HG02970 (cell line): ENCODE measurements at regions not wholly inside any gene's neighbourhood (a gene's known extent, or its start where the extent isn't known, plus 50 kb on each side); places are given as distances from the start of the nearest gene placed in this dataset.
"Not testable (repeated sequence)": the region's sequence is repeated elsewhere in the genome, so short reads cannot be mapped to it uniquely, and the experiment has no call there.

Source experiments
- ATAC-seq: cut with Tn5 transposase; IDR thresholded peaks from one replicate; pipeline ENCODE4 v1.9.1; 2021; ENCODE audit warnings: mild to moderate bottlenecking, moderate library complexity, moderate number of reproducible peaks; ENCODE audit not compliant: unreplicated experiment, low FRiP score

DNA sequence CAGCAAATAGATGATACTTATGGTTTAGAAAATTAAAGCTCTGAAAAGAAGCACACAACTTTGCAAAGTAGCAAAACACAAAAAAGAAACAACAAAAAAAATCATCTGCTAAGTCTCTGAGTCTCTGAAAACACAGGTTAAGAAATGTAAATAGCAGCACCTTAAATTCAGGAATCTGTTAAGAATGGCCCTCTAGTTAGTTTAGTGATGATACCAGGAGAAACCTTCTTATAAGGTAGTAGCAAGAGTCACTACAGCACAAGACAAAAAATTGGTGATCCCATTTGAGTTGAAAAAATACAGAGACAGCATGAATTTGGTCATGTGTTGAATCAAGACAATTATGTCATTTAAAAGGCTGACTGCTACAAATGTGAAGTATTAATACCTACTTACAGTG, 308.2 kb upstream of the ADGRL3 start:
- ATAC-seq, result no peak

DNA sequence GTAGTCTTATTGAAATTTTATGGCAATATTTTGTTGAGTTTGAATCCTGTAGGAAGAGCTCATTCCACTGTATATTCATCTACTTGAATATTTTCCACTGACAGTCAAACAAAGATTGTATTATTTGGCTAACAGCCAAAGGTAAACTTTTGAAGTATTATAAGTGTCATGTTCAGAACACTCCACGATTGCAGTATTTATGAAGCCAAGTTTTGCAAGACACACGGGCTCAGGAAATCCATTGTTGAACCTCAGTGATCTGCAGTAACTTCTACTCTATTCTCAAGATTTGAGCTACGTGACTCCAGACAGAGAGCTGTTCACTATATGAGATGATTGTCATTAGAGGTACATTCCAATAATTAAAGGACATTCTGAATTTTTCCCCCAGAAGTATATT, 302.7 kb upstream of the ADGRL3 start:
- no peak for ATAC-seq

DNA sequence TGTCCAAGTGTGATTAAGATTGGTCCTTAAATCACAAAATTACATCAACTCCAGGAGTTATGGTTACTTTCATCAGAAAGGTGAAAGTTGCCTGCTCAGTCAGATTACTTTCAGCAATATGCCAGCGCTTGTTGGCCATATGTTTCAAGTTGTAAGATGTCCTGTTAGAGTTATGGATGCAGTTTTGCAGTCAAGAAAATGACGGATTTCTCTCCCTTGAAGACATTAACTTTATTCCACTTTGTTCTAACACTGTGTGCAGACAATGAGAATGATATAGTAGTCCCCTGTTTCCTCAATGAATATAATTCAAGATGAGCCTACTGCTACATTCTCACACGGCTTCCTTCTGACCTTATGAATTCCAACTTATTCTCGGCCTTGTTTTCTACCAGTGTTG, 295.0 kb upstream of the ADGRL3 start:
- ATAC-seq, result no peak

DNA sequence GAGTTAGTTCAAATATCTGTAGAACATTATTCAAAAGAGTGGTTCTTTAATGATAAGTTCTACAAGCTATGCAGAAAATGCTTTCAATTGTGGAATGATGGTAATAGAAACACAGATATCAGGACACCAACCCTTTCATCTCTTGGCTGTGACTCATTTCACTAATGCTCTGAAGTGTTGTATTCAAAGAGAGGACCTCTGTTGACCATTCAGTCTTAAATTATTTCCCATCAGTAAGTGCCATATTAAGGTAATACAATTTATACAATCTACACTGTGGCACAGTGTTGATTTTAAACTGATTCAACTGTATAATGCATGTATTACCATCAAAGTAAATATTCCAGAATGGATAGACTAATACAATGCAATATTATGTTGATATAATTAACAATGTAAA, 289.0 kb upstream of the ADGRL3 start:
- ATAC-seq, result no peak

DNA sequence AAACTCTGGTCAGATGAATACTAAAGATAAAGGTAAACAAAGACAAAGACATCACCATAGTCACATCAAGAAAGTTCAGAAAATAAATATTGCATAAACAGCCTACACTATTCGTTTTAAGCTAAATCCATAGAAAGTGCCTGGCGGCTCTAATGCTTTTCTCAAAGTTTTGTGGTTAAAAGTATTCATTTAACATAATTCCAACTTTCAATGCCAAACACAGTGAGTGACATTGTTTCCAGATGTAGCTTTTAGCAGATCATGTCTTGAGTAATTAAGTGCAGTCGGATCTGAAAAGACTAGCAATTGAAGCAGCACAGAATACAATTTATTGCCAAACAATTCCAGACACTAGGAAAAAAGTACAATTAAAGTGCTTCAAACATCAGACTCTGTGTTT, 287.1 kb upstream of the ADGRL3 start:
- ATAC-seq, result no peak

DNA sequence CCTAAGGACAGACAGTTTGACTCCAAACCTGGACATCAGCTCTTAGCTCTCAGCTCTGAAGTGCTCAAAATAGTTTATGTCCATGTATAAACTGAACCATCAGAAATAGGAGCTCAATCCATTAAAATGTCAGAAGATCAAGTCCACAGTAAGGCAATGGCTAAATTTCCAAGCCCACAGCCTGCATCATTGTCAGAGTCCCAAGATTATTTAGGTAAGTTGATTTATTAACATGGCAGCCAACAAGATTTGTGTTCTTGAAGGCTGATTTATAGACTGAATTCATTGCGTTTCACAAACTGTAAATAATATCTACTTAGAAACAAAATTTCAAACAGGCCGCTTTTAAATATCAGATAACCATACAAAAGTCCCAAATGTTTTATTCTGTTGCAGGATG, 286.5 kb upstream of the ADGRL3 start:
- no peak for ATAC-seq

DNA sequence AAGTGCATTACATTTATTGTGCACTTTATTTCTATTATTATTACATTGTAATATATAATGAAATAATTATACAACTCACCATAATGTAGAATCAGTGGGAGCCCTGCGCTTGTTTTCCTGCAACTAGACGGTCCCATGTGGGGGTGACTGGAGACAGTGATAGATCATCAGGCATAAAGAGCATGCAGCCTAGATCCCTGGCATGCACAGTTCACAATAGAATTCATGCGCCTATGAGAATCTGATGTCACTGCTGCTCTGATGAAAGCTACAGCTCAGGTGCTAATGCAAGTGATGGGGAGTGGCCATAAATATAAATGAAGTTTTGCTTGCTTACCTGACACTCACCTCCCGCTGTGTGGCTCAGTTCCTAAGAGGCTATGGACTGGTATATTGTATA, 278.4 kb upstream of the ADGRL3 start:
- ATAC-seq, result not testable (repeated sequence)

DNA sequence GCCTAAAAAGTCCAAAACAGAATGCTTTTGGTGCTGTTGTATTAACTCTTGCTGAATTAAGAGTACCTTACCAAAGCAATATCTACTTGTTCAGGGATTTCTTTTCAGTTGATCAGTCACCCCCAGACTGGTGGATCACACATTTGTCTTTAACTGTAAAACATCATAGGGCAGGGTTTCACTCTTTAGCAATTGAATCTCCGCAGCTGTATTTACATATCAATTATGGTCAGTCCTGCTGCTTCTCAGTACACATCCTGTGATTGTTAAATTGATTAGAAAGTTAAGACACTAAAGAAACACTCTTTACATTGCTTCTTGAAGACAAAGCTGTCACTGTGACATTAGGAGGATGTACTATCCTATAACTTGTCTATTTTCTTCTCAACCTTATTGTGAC, 277.1 kb upstream of the ADGRL3 start:
- no peak for ATAC-seq

DNA sequence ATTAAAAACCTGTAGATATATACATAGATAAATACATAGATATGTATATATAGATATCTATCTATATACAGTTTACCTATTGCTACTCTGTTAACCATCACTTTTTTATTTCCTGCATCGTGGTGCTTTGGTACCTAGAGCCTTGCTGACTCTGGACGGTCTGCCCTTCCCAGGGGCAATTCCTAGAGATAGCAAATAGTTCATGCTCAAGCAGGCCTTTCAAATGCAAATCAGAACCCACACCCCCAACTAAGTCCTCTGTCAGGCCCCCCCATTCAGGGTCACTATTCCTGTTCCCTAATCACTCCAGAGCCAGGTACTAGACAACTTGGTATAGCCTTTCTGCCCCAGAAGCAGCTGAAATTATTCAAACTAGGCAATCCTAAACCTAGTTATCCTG, 273.5 kb upstream of the ADGRL3 start:
- no peak for ATAC-seq

DNA sequence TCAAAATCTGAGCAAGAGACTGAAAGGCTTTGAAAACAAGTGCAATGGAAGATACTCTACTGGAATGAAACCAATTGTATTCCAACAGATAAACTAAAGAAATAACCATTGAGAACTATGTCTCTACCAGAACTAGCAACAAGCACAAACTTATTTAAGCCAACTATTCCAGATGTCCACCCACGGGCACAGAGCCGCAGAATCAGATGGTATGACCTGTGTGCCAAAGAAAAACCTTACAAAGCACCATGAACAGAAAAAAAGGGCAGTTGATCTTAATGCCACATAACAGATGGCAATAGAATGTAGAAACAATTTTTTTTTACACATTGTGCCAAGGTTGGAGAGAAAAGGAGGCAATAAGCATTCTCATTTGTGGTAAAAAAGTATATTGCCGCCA, 269.3 kb upstream of the ADGRL3 start:
- ATAC-seq, result no peak

DNA sequence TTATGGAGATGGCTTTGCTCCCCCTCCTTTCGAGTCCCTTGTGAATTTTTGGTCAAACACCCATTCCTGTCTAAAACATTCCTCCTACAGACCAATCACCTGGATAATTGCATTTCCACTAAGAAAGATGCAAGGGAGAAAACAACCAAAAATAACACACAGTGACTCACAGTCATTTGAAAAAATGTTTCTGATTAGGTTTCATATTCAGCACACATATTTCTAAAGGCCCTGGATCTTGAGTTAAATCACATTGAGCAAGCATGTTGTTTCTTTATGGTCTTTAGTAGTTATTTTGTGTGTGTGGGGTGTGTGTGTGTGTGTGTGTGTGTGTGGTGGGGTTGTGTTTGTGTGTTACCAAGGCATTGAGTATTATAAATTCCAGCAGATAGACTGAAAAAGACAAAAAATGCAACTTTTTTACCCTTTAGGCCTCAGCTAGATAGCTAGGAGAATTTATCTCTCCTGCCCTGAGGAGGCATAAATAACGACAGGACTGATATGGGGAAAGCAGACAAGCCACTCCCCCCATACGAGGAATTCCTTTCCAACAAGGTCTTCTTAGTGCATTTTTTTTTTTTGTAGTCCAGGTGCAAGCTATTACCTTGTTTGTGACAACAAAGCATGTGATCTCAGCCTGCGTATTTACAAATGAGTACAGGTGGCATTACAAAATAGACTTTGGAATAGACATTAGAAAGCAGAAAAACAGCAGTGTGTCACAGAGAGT, 265.4 kb upstream of the ADGRL3 start:
- ATAC-seq, result no peak

DNA sequence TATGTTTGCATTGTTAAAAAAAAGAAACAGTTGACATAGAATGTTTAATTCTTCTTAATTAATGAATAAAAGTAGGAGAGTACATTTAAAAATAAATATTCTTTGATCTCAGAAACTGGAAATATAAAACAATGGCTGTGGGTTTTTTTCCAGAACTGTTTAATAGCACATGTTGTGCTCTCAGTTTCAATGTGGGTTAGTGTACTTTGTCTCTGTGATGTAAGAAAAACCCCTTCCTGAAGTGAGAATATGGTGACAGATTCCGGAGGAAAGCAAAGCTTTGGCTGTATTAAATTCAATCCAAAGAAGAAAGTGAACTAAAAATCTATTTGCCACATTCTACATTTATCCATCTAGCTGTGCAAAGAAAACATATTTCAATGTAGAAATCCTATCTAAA, 261.9 kb upstream of the ADGRL3 start:
- no peak for ATAC-seq

DNA sequence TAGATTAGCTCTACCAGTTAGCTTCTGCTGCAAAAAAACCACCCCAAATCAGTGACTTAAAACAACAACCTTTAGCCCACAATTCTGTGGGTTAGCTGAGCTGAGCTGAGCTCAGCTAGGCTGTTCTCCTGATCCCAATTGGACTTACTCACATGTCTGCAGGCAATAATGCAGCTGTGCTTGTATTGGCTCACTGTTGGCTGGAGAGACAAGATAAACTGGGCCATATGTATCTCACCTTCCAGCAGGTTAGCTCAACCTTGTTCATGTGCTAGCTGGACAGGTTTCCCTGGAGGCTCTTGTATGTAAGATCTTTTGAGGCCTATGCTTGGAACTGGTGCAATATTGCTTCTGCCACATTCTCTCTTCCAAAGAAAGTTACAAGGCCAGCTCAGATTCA, 261.5 kb upstream of the ADGRL3 start:
- no peak for ATAC-seq

DNA sequence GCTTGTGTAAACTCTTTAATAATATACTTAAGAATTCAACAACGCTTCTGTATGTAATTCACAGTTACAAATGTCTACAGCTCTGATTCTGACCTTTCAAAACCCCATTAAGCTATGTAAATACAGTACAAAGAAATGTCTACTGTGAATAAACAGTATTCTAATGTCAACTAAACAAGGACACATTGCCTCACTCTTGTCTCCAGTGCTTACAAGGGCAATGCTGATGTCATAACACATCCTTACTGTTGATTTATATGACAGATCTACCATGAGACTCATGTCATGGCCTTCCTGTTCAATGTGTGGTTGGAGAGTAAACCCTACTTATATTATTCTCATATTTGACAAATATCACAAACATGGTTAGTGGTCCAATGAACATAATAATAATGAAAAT, 256.1 kb upstream of the ADGRL3 start:
- no peak for ATAC-seq

DNA sequence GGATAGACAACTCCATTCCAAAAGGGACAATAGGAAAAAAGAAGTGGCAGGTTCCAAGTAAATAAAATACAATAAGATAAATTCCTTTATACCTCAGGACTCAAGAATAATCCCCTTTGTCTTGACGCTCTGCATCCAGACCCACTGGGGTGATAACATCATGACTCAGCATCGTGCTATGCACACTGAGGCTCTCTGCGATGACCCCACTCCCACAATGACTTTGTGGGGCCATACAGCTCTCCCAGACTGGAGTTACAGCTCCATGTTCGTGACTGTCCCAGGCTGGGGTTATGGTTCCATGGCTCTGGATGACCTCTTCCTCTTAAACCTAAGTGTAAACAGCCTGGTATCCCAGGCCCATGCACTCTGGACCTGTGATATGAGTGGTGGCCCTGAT, 254.5 kb upstream of the ADGRL3 start:
- no peak for ATAC-seq

DNA sequence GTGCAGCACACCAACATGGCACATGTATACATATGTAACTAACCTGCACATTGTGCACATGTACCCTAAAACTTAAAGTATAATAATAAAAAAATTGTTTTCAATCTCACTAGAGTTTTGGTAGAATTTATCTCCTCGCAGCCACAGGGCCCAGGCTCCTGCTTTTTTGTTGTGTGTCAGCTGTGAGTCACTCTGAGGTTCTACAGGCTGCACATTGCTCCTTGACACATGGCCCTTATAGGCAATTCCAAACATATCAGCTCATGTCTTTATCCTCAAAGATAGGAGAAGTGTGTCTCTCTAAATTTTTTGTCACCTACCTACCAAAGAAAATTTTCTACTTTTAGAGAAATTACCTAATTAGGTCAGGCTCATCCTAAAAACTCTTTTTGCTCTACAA, 252.1 kb upstream of the ADGRL3 start:
- no peak for ATAC-seq

DNA sequence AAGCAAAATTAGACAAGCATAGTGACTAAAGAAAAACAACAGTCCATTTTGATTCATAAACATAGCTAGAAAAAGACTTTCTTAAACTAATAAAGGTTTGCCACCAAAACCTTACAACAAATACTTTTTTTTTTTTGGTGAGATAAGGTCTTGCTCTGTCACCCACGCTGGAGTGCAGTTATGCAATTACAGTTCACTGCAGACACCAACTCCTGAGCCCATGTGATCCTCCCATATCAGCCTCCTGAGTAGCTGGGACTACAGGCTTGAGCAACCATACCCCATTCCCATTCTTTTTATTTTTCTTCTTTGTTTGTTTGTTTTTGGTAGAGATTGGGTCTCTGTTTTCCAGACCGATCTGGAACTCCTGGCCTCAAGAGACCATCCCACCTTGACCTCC, 247.2 kb upstream of the ADGRL3 start:
- no peak for ATAC-seq

DNA sequence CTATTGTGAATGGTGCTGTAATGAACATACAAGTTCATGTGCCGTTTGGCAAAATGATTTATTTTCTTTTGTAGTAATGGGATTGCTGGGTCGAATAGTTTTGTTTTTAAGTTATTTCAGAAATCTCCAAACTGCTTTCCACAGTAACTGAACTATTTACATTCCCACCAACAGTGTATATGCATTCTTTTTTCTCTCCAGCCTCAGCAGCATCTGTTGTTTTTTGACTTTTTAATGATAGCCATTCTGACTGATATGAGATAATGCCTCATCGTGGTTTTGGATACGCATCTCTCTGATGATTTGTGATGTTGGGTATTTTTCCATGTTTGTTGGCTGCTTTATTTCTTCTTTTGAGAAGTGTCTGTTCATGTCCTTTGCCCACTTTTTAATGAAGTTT, 246.3 kb upstream of the ADGRL3 start:
- no peak for ATAC-seq

DNA sequence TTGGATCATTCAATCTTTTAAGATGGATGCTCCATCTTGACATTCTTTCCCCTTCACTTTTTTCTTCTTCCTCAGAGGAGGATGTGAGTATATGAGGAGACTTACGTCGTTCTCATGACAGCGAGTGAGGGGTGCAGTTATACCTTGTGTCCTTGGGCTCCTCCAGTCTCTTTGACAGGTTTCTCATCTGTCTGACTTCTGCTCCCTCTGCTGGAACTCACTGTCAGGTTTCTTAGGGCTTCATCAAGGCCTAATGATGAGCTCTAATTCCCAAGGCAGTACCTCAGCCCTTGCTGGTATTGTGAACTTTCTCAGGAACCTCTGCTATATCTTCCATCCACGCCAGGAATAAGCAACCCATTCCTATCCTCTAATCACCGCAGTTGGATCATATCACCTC, 237.8 kb upstream of the ADGRL3 start:
- ATAC-seq, result no peak

DNA sequence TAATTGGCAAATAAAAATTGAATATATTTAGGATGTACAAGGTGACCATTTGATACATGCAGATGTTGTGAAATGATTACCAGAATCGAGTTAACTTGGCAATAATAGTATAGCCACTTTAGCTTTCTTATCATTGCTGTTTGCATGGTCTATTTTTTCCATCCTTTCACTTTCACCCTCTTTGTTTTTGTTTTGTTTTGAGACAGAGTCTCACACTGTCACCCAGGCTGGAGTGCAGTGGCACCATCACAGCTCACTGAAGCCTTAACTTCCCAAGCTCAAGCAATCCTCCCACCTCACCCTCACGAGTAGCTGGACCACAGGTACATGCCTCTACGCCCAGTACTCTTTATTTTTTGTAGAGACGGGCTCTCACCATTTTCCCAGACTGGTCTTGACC, 218.6 kb upstream of the ADGRL3 start:
- ATAC-seq, result no peak

DNA sequence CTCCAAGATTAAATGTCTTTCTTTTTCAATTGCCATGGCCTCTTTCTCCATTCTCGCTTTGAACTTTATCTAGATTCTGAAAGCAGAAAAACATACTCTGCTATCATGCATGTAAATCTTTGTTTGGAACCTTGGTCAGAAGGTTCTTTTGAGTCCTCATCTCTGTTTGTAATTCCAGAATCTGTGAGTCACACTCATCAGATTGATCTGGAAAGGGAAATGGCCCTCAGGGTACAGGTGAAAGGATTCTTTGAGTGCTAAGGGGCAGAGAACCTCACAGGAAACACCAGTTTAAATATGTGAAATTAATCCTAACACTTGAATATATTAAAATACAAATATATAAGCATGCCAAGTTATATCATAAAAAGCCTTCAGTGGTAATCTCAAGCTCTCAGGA, 211.0 kb upstream of the ADGRL3 start:
- ATAC-seq, result no peak

DNA sequence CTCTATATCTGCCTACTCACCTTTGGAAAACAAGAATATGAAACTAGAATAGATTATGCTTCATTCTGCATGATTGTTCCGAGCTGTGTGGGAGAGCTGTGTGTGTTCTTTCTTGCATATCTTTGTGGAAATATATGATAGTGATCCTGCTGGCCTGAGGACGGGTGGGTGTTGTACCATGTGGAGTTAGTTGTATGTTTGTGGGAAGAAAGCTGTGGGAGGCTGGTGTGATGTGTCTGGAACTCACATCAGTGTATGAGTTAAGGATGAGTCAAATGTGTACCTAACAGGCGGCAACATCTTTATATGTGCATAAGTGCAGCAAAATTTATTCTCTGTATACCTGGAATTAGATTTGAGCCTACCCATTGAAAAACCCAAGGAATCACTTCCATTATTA, 208.1 kb upstream of the ADGRL3 start:
- no peak for ATAC-seq

DNA sequence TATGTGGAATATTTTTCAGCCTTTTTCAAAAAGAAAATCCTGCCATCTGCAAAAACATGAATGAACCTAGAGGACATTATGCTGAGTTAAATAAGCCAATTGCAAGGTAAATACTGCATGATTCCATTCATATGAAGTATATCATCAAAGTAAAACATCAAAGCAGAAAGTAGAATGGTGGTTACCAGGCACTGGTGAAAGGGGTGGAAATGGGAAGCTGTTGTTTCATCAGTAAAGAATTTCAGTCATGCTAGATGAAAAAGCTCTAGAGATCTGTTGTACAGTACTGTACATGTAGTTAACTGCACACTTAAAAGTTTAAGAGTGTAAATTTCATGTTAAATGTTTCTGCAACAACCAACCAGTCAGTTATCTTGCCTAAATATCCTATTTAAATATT, 196.8 kb upstream of the ADGRL3 start:
- ATAC-seq, result no peak
